ENCODE measurements at regions not wholly inside any gene's neighbourhood (a gene's known extent, or its start where the extent isn't known, plus 50 kb on each side); places are given as distances from the start of the nearest gene placed in this dataset.

- DNase-seq (ENCODE audit: low read depth in 2 of 2), result no peak
These were observed 583.2 kb downstream of the BUD13 start for GRCh38 chr11:116189408-116190170.

- DNase-seq (ENCODE audit: low read depth in 2 of 2), result no peak
These were observed 584.4 kb downstream of the BUD13 start for GRCh38 chr11:116188350-116188749.

- DNase-seq (ENCODE audit: low read depth in 2 of 2), result no peak
These were observed 585.8 kb downstream of the BUD13 start for GRCh38 chr11:116187026-116187425.

- DNase-seq (ENCODE audit: low read depth in 2 of 2), result no peak
These were observed 587.2 kb downstream of the BUD13 start for GRCh38 chr11:116185551-116185950.

GRCh38 chr11:116184763-116185162, 588.0 kb downstream of the BUD13 start:
- DNase-seq (ENCODE audit: low read depth in 2 of 2), result no peak

GRCh38 chr11:116182356-116182966, 590.3 kb downstream of the BUD13 start:
- no peak for DNase-seq (ENCODE audit: low read depth in 2 of 2)

- no peak for DNase-seq (ENCODE audit: low read depth in 2 of 2)
These were observed 591.8 kb downstream of the BUD13 start for GRCh38 chr11:116180806-116181600.

GRCh38 chr11:116179401-116179800, 593.4 kb downstream of the BUD13 start:
- DNase-seq (ENCODE audit: low read depth in 2 of 2), result no peak

- no peak for DNase-seq (ENCODE audit: low read depth in 2 of 2)
These were observed 595.1 kb downstream of the BUD13 start for GRCh38 chr11:116177521-116178210.

GRCh38 chr11:116176484-116177005, 596.2 kb downstream of the BUD13 start:
- no peak for DNase-seq (ENCODE audit: low read depth in 2 of 2)

- DNase-seq (ENCODE audit: low read depth in 2 of 2), result no peak
These were observed 597.1 kb downstream of the BUD13 start for GRCh38 chr11:116175707-116176106.

GRCh38 chr11:116173941-116174911, 598.6 kb downstream of the BUD13 start:
- DNase-seq (ENCODE audit: low read depth in 2 of 2), result no peak

- no peak for DNase-seq (ENCODE audit: low read depth in 2 of 2)
These were observed 599.3 kb downstream of the BUD13 start for GRCh38 chr11:116173506-116173905.

GRCh38 chr11:116172851-116173250, 599.9 kb downstream of the BUD13 start:
- no peak for DNase-seq (ENCODE audit: low read depth in 2 of 2)

- no peak for DNase-seq (ENCODE audit: low read depth in 2 of 2)
These were observed 600.6 kb downstream of the BUD13 start for GRCh38 chr11:116172156-116172555.

GRCh38 chr11:116171271-116172140, 601.3 kb downstream of the BUD13 start:
- DNase-seq (ENCODE audit: low read depth in 2 of 2), result no peak

GRCh38 chr11:116170526-116171120, 602.2 kb downstream of the BUD13 start:
- no peak for DNase-seq (ENCODE audit: low read depth in 2 of 2)

- no peak for DNase-seq (ENCODE audit: low read depth in 2 of 2)
These were observed 603.0 kb downstream of the BUD13 start for GRCh38 chr11:116169776-116170175.

GRCh38 chr11:116168459-116168787, 604.4 kb downstream of the BUD13 start:
- DNase-seq (ENCODE audit: low read depth in 2 of 2), result no peak

All from activated CD8-positive, alpha-beta memory T cell treated with anti-CD3 and anti-CD28 coated beads for 4 hours (primary cell).